GM13976 (cell line): ENCODE measurements at regions not wholly inside any gene's neighbourhood (a gene's known extent, or its start where the extent isn't known, plus 50 kb on each side); places are given as distances from the start of the nearest gene placed in this dataset.

Source experiments
- DNase-seq: peaks from one replicate; pipeline ENCODE4 v3.0.0; 2012; ENCODE audit warnings: low spot score
- in situ Hi-C: fragments of 300-500 bp; cut with MboI; formaldehyde crosslinking; loops from one replicate; pipeline ENCODE4 v1.12.0; 2022; ENCODE audit warnings: low sequenced_read_pairs, mixed read lengths, inconsistent platforms; ENCODE audit not compliant: unreplicated experiment
- TF ChIP-seq, protein P1 (sequence below): IDR thresholded peaks from 2 replicates; pipeline ENCODE4 v1.5.1; 2012; ENCODE audit warnings: borderline replicate concordance, mild to moderate bottlenecking; ENCODE audit not compliant: insufficient read depth; ENCODE audit errors: extremely low read depth, missing control alignments, control extremely low read depth

- TF ChIP-seq, protein P1, sequence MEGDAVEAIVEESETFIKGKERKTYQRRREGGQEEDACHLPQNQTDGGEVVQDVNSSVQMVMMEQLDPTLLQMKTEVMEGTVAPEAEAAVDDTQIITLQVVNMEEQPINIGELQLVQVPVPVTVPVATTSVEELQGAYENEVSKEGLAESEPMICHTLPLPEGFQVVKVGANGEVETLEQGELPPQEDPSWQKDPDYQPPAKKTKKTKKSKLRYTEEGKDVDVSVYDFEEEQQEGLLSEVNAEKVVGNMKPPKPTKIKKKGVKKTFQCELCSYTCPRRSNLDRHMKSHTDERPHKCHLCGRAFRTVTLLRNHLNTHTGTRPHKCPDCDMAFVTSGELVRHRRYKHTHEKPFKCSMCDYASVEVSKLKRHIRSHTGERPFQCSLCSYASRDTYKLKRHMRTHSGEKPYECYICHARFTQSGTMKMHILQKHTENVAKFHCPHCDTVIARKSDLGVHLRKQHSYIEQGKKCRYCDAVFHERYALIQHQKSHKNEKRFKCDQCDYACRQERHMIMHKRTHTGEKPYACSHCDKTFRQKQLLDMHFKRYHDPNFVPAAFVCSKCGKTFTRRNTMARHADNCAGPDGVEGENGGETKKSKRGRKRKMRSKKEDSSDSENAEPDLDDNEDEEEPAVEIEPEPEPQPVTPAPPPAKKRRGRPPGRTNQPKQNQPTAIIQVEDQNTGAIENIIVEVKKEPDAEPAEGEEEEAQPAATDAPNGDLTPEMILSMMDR = no peak
- no peak for DNase-seq
- in situ Hi-C loops = no loop called here
These were observed 61.4 kb upstream of the ELK3 start for GRCh38 chr12:96132819-96133218.

DNA sequence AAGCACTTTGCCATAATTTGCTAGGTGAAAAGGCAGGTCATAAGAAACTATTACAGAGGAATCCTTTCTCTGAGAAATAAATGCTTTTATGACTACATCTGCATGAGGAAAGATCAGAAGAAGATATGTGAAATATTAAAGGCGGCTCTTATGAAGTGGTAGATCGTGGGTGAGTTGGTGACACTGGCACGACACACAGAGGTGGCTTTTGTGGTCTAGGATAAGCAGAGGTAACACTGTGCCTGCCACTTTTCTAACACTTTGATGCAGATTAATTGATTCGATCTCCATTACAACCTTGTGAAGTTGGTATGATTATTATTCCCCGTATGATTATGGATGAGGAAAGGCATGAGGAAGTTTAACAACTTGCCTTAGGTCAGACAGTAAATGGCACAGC lies 60.0 kb upstream of the ELK3 start:
- in situ Hi-C loops = no loop called here
- TF ChIP-seq, protein P1 = no peak
- no peak for DNase-seq

DNA sequence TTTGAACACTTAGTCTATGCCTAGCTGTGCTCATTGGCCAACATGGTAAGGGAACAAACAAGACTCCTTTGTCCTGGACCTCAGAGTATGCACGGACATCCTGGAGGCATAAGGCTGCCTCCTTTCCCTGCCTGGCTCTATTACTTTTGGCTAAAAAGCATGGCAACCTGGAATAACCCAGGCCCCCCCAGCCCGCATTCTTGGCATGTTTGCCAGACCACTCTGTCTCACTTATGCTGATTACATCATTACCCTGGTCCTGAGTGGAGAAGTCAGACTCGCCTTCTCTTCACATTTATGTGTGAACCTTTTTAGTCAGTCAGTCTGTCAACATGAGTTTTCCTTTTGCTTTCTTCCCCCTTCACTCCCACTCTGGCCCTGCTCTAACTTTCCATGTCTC lies 58.0 kb upstream of the ELK3 start:
- TF ChIP-seq, protein P1 = no peak
- no peak for DNase-seq
- in situ Hi-C loops = no loop called here

DNA sequence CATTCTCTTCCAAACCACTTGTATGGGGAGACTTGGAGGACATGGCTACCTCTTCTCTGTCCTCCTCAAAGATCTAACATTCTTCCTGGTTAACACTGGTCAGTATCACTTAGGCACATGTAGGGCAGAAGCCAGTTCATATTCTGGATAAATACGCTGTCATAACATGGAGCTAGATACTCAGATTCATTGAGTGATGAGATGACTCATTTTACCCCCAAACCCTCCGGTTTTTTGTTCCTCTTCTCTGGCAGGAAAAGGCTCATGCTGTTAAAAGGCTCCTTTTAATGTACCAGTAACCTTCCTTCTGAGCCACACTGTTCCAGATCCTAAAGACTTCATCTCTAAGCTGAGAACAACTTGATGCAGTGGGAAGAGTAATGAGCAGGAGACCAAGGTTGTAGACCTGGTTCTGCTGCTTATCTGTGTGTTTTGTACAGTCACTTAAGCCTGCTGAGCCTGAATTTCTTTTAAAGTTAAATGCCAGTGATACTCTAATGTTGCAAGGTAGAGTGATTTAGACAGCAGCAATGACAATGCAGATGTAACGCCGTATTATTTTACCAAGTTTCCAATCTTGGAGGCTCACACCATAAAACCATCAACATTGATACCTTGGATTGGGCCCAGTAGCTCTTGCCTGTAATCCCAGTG lies 57.3 kb upstream of the ELK3 start:
- TF ChIP-seq, protein P1 = no peak
- in situ Hi-C loops = no loop called here
- DNase-seq = no peak

DNA sequence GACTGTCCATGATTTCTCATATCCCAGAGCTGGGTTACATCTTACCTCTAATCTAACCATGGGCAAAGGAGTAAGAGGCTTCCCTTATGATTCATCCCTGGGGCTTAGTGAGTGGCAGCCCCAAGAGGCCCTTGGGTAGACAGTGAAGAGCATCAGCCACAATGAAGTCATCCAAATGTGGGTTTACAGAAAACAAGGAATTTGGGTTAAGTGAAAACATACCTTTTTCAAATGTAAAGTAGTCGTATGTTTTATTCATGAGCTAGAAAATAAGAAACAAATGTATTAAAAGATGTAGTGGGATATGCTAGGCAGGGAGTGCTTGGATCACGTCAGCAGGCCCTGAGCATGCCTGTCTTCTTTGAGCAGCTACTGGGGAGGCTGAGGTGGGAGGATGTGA lies 54.0 kb upstream of the ELK3 start:
- TF ChIP-seq, protein P1 = no peak
- in situ Hi-C loops = no loop called here
- DNase-seq = no peak

DNA sequence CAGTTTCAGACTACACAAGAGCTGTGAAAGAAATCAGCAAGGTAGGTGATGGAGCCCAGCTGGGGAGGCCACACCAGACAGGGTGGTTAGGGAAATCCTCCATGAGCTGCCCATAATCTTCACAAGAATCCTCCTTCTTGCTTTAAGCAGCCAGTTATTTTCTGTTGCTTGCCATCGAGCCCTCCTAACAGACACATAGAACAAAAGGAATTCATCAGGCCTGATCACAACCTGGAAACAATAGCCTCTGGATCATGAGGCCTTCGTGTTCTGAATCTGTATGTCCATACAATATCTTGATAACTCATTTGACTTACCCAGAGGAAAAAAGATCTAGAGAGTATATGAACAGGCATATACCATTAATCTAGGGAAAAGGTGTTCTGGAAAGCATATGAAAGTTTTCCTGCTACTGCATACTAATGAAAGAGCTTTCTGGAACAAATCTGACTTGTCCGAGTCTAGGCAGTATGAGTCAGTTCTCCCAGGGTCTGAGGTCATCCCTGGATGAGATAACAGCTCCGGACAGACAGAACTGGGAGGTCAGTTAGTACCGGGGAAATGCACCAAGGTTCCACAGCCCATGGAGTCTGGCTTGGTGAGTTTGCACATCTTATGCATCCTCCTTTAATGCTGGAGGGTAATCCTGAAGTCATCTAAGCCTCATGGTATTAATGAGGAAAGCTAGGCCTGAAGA lies 52.8 kb upstream of the ELK3 start:
- in situ Hi-C loops = no loop called here
- no peak for DNase-seq
- TF ChIP-seq, protein P1 = no peak
